ENCODE measurements at regions not wholly inside any gene's neighbourhood (a gene's known extent, or its start where the extent isn't known, plus 50 kb on each side); places are given as distances from the start of the nearest gene placed in this dataset.

DNA sequence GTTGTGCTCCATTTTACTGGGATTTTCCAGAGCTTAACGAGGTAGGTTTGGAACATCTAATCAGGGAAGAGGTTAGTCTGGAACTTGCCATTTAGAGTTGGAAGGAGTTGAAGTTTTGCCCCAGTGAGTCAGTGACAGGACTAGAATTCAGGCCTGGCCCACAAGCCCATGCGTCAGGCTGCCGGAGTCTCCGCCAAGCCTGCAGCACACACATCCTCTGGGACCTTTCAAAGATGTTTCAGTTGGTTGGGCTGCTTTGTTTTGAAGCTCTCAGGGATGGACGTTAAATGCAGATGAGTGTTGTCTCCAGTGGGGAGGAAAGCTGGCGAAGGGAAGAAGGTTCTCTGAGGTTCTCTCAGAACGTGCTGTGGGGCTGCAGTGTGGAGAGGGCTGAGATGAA is 147.0 kb downstream of the PSAT1 start:
- H3K9ac ChIP-seq, result no peak overlapping the region
- TF ChIP-seq, protein P1, sequence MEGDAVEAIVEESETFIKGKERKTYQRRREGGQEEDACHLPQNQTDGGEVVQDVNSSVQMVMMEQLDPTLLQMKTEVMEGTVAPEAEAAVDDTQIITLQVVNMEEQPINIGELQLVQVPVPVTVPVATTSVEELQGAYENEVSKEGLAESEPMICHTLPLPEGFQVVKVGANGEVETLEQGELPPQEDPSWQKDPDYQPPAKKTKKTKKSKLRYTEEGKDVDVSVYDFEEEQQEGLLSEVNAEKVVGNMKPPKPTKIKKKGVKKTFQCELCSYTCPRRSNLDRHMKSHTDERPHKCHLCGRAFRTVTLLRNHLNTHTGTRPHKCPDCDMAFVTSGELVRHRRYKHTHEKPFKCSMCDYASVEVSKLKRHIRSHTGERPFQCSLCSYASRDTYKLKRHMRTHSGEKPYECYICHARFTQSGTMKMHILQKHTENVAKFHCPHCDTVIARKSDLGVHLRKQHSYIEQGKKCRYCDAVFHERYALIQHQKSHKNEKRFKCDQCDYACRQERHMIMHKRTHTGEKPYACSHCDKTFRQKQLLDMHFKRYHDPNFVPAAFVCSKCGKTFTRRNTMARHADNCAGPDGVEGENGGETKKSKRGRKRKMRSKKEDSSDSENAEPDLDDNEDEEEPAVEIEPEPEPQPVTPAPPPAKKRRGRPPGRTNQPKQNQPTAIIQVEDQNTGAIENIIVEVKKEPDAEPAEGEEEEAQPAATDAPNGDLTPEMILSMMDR (IDR thresholded peaks at IDR 0.05), result no peak
- TF ChIP-seq EZH2 (IDR thresholded peaks at IDR 0.05) (no peak), EZH2phosphoT487 (IDR thresholded peaks at IDR 0.05) (no peak)
- peaks cover 15% of the 10 kb centered on the region for H3K36me3 Mint-ChIP-seq
- peaks cover 37% of the 10 kb centered on the region for H3K9me3 Mint-ChIP-seq
- no peaks in the 10 kb centered on the region for H3K27me3 ChIP-seq
- no peak overlapping the region for H3K27ac ChIP-seq
- no peak for DNase-seq (ENCODE audit: low spot score)
- no peak overlapping the region for H3K4me3 ChIP-seq
- H2AFZ ChIP-seq (replicated peaks), result no peak overlapping the region
- H3K36me3 ChIP-seq, result no peaks in the 10 kb centered on the region
- no peak overlapping the region for H3K27ac Mint-ChIP-seq
- no peaks in the 10 kb centered on the region for H3K79me2 ChIP-seq (ENCODE audit: low read depth)
- H3F3A ChIP-seq (ENCODE audit: low read depth), result peaks cover 28% of the 10 kb centered on the region
- no peaks in the 10 kb centered on the region for H3K9me3 ChIP-seq (ENCODE audit: low read depth)
- H3K4me1 Mint-ChIP-seq, result peaks cover 49% of the 10 kb centered on the region
- H3K4me2 ChIP-seq, result no peak overlapping the region
- no peak overlapping the region for H3K4me3 Mint-ChIP-seq
- no peaks in the 10 kb centered on the region for H4K20me1 ChIP-seq (ENCODE audit: low read depth)
- peaks cover 16% of the 10 kb centered on the region for H3K4me1 ChIP-seq
- H3K27me3 Mint-ChIP-seq (ENCODE audit: insufficient read depth, low read depth), result peaks cover 16% of the 10 kb centered on the region

DNA sequence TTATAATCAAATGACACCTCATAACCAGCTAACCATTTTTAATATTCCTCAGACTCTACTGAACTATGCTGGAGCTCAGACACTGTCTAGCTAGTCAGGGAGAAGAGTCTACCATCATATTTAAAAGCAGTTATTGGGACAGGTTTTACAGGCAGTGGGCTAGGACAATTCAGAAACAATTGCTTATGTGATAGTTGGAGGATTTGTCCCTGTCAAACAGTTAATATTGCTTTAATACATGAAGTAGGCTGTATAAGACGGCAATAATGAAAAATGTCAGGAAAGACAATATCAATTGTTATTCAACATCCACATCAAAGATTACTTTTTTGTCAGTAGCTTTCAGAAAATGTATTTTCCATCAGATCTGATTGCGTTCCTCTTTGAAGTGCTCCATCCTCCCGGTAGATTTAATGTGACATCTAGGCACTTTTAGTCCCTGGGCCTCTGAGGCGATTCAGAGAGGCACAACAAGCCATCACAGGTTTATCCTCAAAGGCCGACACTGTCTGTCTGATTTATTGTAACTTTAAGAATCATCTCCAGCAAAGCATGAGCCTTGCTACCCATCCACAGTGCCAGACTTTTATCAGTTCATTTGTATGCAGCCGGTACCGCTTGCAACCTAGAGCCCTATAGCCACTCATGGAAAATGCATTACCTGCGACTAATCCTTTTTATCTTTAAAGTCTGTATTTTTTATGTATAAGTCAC is 152.2 kb downstream of the PSAT1 start:
- Histone ChIP-seq H3K4me3 (no peak overlapping the region), H3K36me3 (no peaks in the 10 kb centered on the region), H3K27me3 (no peaks in the 10 kb centered on the region), H3K4me2 (no peak overlapping the region), H3K9me3 (ENCODE audit: low read depth) (no peaks in the 10 kb centered on the region), H3F3A (ENCODE audit: low read depth) (no peaks in the 10 kb centered on the region), H3K27ac (no peak overlapping the region), H3K79me2 (ENCODE audit: low read depth) (no peaks in the 10 kb centered on the region), H3K4me1 (peaks cover 25% of the 10 kb centered on the region), H3K9ac (no peak overlapping the region), H2AFZ (replicated peaks) (no peak overlapping the region), H4K20me1 (ENCODE audit: low read depth) (no peaks in the 10 kb centered on the region)
- peaks cover 6% of the 10 kb centered on the region for H3K36me3 Mint-ChIP-seq
- peaks cover 8% of the 10 kb centered on the region for H3K27me3 Mint-ChIP-seq (ENCODE audit: insufficient read depth, low read depth)
- peaks cover 17% of the 10 kb centered on the region for H3K4me1 Mint-ChIP-seq
- TF ChIP-seq EZH2phosphoT487 (IDR thresholded peaks at IDR 0.05) (no peak), EZH2 (IDR thresholded peaks at IDR 0.05) (no peak)
- TF ChIP-seq, protein P1 (IDR thresholded peaks at IDR 0.05), result no peak
- no peak overlapping the region for H3K4me3 Mint-ChIP-seq
- no peak for DNase-seq (ENCODE audit: low spot score)
- peaks cover 20% of the 10 kb centered on the region for H3K9me3 Mint-ChIP-seq
- H3K27ac Mint-ChIP-seq, result no peak overlapping the region

- Mint-ChIP-seq H3K4me3 (no peak overlapping the region), H3K36me3 (no peaks in the 10 kb centered on the region), H3K9me3 (peaks cover 7% of the 10 kb centered on the region), H3K27me3 (ENCODE audit: insufficient read depth, low read depth) (peaks cover 4% of the 10 kb centered on the region), H3K27ac (no peak overlapping the region), H3K4me1 (peaks cover 13% of the 10 kb centered on the region)
- no peaks in the 10 kb centered on the region for H3K79me2 ChIP-seq (ENCODE audit: low read depth)
- H4K20me1 ChIP-seq (ENCODE audit: low read depth), result no peaks in the 10 kb centered on the region
- no peak overlapping the region for H2AFZ ChIP-seq (replicated peaks)
- H3K27me3 ChIP-seq, result no peaks in the 10 kb centered on the region
- H3K4me3 ChIP-seq, result no peak overlapping the region
- TF ChIP-seq, protein P1 (IDR thresholded peaks at IDR 0.05), result no peak
- no peak for TF ChIP-seq EZH2phosphoT487 (IDR thresholded peaks at IDR 0.05)
- TF ChIP-seq EZH2 (IDR thresholded peaks at IDR 0.05), result no peak
- peaks cover 25% of the 10 kb centered on the region for H3K4me1 ChIP-seq
- no peaks in the 10 kb centered on the region for H3K36me3 ChIP-seq
- no peak overlapping the region for H3K27ac ChIP-seq
- H3K9me3 ChIP-seq (ENCODE audit: low read depth), result no peaks in the 10 kb centered on the region
- no peak overlapping the region for H3K9ac ChIP-seq
- no peak for DNase-seq (ENCODE audit: low spot score)
- H3F3A ChIP-seq (ENCODE audit: low read depth), result no peaks in the 10 kb centered on the region
- no peak overlapping the region for H3K4me2 ChIP-seq
Measured at GRCh38 chr9:78453450-78453849, 156.5 kb downstream of the PSAT1 start.
